ENCODE measurements at regions not wholly inside any gene's neighbourhood (a gene's known extent, or its start where the extent isn't known, plus 50 kb on each side); places are given as distances from the start of the nearest gene placed in this dataset.
"Not testable (repeated sequence)": the region's sequence is repeated elsewhere in the genome, so short reads cannot be mapped to it uniquely, and the experiment has no call there.

GRCh38 chr16:46387720-46388119 is 233.5 kb downstream of the SHCBP1 start:
- peak in 2 of 5 donors; percentile 40 to 68 for DNase-seq

GRCh38 chr16:46386805-46387620 is 234.2 kb downstream of the SHCBP1 start:
- DNase-seq: peak in 1 of 5 donors; percentile 30

- DNase-seq: peak in 1 of 5 donors; percentile 56
These were observed 234.9 kb downstream of the SHCBP1 start for GRCh38 chr16:46386110-46386771.

GRCh38 chr16:46384285-46385061 is 236.7 kb downstream of the SHCBP1 start:
- peak in 2 of 5 donors; percentile 38 to 54 for DNase-seq

DNA sequence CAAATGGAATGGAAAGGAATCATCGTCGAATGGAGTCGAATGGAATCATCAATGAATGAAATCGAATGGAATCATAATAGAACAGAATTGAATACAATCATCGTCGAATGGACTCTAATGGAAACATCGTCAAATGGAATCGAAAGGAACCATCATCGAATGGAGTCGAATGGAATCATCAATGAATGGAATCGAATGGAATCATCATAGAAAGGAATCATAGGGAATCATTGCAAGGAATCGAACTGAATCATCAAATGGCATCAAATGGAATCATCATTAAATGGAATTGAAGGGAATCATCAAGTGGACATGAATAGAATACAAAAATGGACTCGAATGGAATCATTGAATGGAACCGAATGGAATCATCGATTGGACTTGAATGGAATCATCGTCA is 237.6 kb downstream of the SHCBP1 start:
- peak in 1 of 5 donors; percentile 27 for DNase-seq

DNA sequence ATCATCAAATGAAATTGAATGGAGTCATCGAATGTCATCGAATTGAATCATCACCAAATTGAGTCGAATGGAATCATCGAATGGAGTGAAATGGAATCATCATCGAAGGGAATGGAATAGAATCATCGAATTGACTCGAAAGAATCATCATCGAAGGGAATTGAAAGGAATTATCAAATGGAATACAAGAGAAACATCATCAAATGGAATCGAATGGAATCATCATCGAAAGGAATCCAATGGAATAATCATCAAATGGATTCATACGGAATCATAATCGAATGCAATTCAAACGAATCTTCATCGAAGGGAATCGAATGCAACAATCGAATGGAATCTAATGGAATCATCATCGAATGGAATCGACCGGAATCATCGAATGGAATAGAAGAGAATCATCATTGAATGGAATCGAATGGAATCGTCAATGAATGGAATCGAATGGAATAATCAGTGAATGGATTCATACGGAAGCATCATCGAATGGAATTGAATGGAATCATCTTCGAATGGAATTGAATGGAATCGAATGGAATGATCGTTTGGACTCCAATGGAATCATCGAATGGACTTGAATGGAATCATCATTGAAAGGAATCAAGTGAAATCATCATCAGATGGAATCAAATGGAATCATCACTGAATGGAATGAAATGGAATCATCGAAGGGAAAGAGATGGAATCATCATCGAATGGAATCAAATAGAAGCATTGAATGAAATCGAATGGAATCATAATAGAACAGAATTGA is 238.2 kb downstream of the SHCBP1 start:
- DNase-seq: peak in 1 of 5 donors; percentile 30

DNA sequence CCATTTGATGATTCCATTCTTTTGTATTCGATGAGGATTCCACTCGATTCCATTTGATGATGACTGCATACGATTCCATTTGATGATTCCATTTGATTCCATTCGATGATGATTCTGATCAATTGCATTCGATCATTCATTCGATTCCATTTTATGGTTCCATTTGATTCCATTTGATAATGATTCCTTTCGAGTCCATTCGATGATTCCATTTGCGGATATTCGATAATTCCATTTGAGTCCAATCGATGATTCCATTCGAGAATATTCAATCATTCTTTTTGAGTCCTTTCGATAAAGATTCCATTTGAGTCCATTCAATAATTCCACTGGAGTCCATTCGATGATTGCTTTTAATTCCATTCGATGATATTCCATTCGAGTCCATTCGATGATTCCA is 239.1 kb downstream of the SHCBP1 start:
- DNase-seq: not testable (repeated sequence)

GRCh38 chr16:46381344-46381743 is 239.8 kb downstream of the SHCBP1 start:
- peak in 1 of 5 donors; percentile 7 for DNase-seq
